NT2/D1 (cell line): ENCODE measurements at regions not wholly inside any gene's neighbourhood (a gene's known extent, or its start where the extent isn't known, plus 50 kb on each side); places are given as distances from the start of the nearest gene placed in this dataset.

ENCODE experiments used
- SUZ12 ChIP-seq: IDR thresholded peaks from 2 replicates; pipeline ENCODE4 v1.6.1; 2011; ENCODE audit not compliant: insufficient read length, insufficient read depth; ENCODE audit errors: extremely low read depth
- ZNF274 ChIP-seq: IDR thresholded peaks from 2 replicates; pipeline ENCODE4 v1.6.1; 2011; ENCODE audit warnings: mild to moderate bottlenecking, low read depth, low read length

DNA sequence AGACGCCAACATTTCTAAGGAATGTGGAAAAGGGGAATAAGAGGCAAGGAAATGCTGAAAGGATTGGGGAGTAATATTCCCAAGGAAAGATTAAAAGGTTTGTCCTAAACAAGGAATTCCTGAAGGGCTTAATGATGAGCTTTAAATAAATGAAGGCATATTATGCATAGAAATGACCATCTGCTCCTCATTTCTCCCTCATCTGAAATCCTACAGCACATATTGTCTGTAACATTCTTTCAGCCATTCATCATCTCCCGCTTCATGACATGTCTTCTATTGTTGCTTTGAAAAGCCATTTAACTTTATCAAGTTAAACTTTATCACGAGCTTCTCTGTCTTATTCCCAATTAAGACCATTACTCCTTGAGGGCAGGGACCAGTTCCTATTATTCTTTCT, 608.7 kb upstream of the PLXNA2 start:
- TF ChIP-seq SUZ12 (no peak), ZNF274 (no peak)
